22Rv1 (cell line): ENCODE measurements at regions not wholly inside any gene's neighbourhood (a gene's known extent, or its start where the extent isn't known, plus 50 kb on each side); places are given as distances from the start of the nearest gene placed in this dataset.

Experiments used
- ZFX ChIP-seq: fragments of 450-650 bp; IDR thresholded peaks from 2 replicates; pipeline ENCODE4 v1.6.1; 2017; ENCODE audit warnings: antibody characterized with exemption, borderline replicate concordance
- TF ChIP-seq, protein P1 (sequence below): fragments of 450-650 bp; IDR thresholded peaks from 2 replicates; pipeline ENCODE4 v1.5.1; 2017; ENCODE audit warnings: mild to moderate bottlenecking

GRCh38 chr1:61579802-61580201 lies 145.1 kb downstream of the TM2D1 start:
- TF ChIP-seq, protein P1, sequence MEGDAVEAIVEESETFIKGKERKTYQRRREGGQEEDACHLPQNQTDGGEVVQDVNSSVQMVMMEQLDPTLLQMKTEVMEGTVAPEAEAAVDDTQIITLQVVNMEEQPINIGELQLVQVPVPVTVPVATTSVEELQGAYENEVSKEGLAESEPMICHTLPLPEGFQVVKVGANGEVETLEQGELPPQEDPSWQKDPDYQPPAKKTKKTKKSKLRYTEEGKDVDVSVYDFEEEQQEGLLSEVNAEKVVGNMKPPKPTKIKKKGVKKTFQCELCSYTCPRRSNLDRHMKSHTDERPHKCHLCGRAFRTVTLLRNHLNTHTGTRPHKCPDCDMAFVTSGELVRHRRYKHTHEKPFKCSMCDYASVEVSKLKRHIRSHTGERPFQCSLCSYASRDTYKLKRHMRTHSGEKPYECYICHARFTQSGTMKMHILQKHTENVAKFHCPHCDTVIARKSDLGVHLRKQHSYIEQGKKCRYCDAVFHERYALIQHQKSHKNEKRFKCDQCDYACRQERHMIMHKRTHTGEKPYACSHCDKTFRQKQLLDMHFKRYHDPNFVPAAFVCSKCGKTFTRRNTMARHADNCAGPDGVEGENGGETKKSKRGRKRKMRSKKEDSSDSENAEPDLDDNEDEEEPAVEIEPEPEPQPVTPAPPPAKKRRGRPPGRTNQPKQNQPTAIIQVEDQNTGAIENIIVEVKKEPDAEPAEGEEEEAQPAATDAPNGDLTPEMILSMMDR = no peak
- no peak for TF ChIP-seq ZFX
